GM23338 (cell line): ENCODE measurements at regions not wholly inside any gene's neighbourhood (a gene's known extent, or its start where the extent isn't known, plus 50 kb on each side); places are given as distances from the start of the nearest gene placed in this dataset.
"Not testable (repeated sequence)": the region's sequence is repeated elsewhere in the genome, so short reads cannot be mapped to it uniquely, and the experiment has no call there.

ENCODE experiments used
- ATAC-seq: fragments of 200-7000 bp; cut with Tn5 transposase; 3 replicates; pipeline ENCODE4 v1.9.1; 2020
- DNase-seq: peaks from one replicate; pipeline ENCODE4 v3.0.0-alpha.2; 2015; ENCODE audit warnings: low spot score
- H2AFZ ChIP-seq: fragments of 200-600 bp; sonication (generic); 2 replicates; pipeline ENCODE4 v1.8.0; 2016; ENCODE audit warnings: antibody characterized with exemption, mild to moderate bottlenecking, moderate library complexity
- H3F3A ChIP-seq: fragments of 200-600 bp; sonication (generic); replicated peaks from 2 replicates; pipeline ENCODE4 v1.8.0; 2017; ENCODE audit warnings: antibody characterized with exemption, mixed run types, low read depth
- H3K27ac ChIP-seq: fragments of 200-600 bp; sonication (generic); 2 replicates; pipeline ENCODE4 v1.6.1; 2016; ENCODE audit warnings: low read depth
- H3K27me3 ChIP-seq: fragments of 200-600 bp; sonication (generic); 2 replicates; pipeline ENCODE4 v1.8.0; 2016; ENCODE audit warnings: mild to moderate bottlenecking, mixed run types, moderate library complexity; ENCODE audit not compliant: insufficient read depth
- H3K36me3 ChIP-seq: fragments of 200-600 bp; sonication (generic); 2 replicates; pipeline ENCODE4 v1.8.0; 2016; ENCODE audit warnings: mild to moderate bottlenecking; ENCODE audit not compliant: insufficient read depth
- H3K4me1 ChIP-seq: fragments of 200-600 bp; sonication (generic); 2 replicates; pipeline ENCODE4 v1.8.0; 2016; ENCODE audit warnings: mild to moderate bottlenecking, moderate library complexity; ENCODE audit not compliant: insufficient read depth
- H3K4me2 ChIP-seq: fragments of 200-600 bp; sonication (generic); 2 replicates; pipeline ENCODE4 v1.7.1; 2017; ENCODE audit warnings: mixed run types
- H3K4me3 ChIP-seq: fragments of 200-600 bp; sonication (generic); 2 replicates; pipeline ENCODE4 v1.6.1; 2016; ENCODE audit warnings: mixed run types
- H3K79me2 ChIP-seq: fragments of 200-600 bp; sonication (generic); replicated peaks from 2 replicates; pipeline ENCODE4 v1.8.0; 2017; ENCODE audit warnings: mild to moderate bottlenecking; ENCODE audit not compliant: insufficient read depth
- H3K9me2 ChIP-seq: fragments of 200-600 bp; sonication (generic); 2 replicates; pipeline ENCODE4 v1.8.0; 2017; ENCODE audit not compliant: insufficient read depth
- H4K20me1 ChIP-seq: fragments of 200-600 bp; sonication (generic); replicated peaks from 2 replicates; pipeline ENCODE4 v1.8.0; 2017; ENCODE audit warnings: mild to moderate bottlenecking; ENCODE audit not compliant: insufficient read depth
- H3K27ac Mint-ChIP-seq: 2 replicates; pipeline ENCODE4 v1.8.0; 2020; ENCODE audit warnings: inconsistent platforms, mild to moderate bottlenecking, moderate library complexity, mixed read lengths
- H3K27me3 Mint-ChIP-seq: 3 replicates; pipeline ENCODE4 v1.8.0; 2022; ENCODE audit warnings: low read depth, mild to moderate bottlenecking, moderate library complexity, mixed read lengths, inconsistent platforms; ENCODE audit not compliant: insufficient read depth, poor library complexity
- H3K36me3 Mint-ChIP-seq: 3 replicates; pipeline ENCODE4 v1.8.0; 2021; ENCODE audit warnings: low read depth, mild to moderate bottlenecking, inconsistent platforms, moderate library complexity, mixed read lengths
- H3K4me1 Mint-ChIP-seq: 3 replicates; pipeline ENCODE4 v1.8.0; 2020; ENCODE audit warnings: mild to moderate bottlenecking, inconsistent platforms, mixed read lengths
- H3K4me3 Mint-ChIP-seq: 3 replicates; pipeline ENCODE4 v1.8.0; 2021; ENCODE audit warnings: moderate library complexity, mild to moderate bottlenecking, inconsistent platforms, mixed read lengths
- H3K9me3 Mint-ChIP-seq: 3 replicates; pipeline ENCODE4 v1.8.0; 2020; ENCODE audit warnings: moderate library complexity, mild to moderate bottlenecking, inconsistent platforms, mixed read lengths
- CREB1 ChIP-seq: fragments of 250-450 bp; sonication (Bioruptor Pico); IDR thresholded peaks from 2 replicates; pipeline ENCODE4 v1.5.0; 2020; ENCODE audit warnings: low read depth, mild to moderate bottlenecking, moderate library complexity
- EZH2 ChIP-seq: fragments of 200-600 bp; sonication (generic); IDR thresholded peaks from one replicate; pipeline ENCODE4 v1.8.0; 2017; ENCODE audit warnings: antibody characterized with exemption, mild to moderate bottlenecking, low read depth; ENCODE audit not compliant: unreplicated experiment
- EZH2phosphoT487 ChIP-seq: fragments of 200-600 bp; sonication (generic); IDR thresholded peaks from one replicate; pipeline ENCODE4 v1.8.1; 2018; ENCODE audit warnings: antibody characterized with exemption; ENCODE audit not compliant: unreplicated experiment
- JUNB ChIP-seq: IDR thresholded peaks from one replicate; pipeline ENCODE4 v1.6.1; 2016; ENCODE audit warnings: antibody characterized with exemption; ENCODE audit not compliant: unreplicated experiment
- NANOG ChIP-seq: IDR thresholded peaks from 2 replicates; pipeline ENCODE4 v1.6.1; 2016; ENCODE audit warnings: antibody characterized with exemption, borderline replicate concordance
- STAT1 ChIP-seq: IDR thresholded peaks from one replicate; pipeline ENCODE4 v1.6.1; 2016; ENCODE audit warnings: antibody characterized with exemption; ENCODE audit not compliant: unreplicated experiment
- ZNF114 ChIP-seq: fragments of 250-450 bp; sonication (Bioruptor Pico); IDR thresholded peaks from 2 replicates; pipeline ENCODE4 v1.5.0; 2020; ENCODE audit warnings: mild to moderate bottlenecking, moderate library complexity
- TF ChIP-seq, protein P1 (sequence below): IDR thresholded peaks from one replicate; pipeline ENCODE4 v1.6.1; 2018; ENCODE audit warnings: antibody characterized with exemption; ENCODE audit not compliant: unreplicated experiment
- TF ChIP-seq, protein P2 (sequence below), 2 experiments: fragments of 200-600 bp in 1 of 2; sonication (generic) in 1 of 2; conservative IDR thresholded peaks; 2 replicates each; pipeline versions ENCODE4 v1.5.1 to v1.6.1; 2016 to 2017; ENCODE audit warnings: antibody characterized with exemption in 2 of 2, low read depth in 2 of 2, mild to moderate bottlenecking in 2 of 2, moderate library complexity in 1 of 2

GRCh38 chr15:39037611-39038010 lies 473.0 kb upstream of the RASGRP1 start:
- H3K4me1 ChIP-seq, H3K27me3 ChIP-seq, H3K27me3 Mint-ChIP-seq, H3K36me3 Mint-ChIP-seq, H3K4me1 Mint-ChIP-seq, H3K27ac Mint-ChIP-seq, H3K79me2 ChIP-seq, H2AFZ ChIP-seq, H3F3A ChIP-seq, H4K20me1 ChIP-seq, H3K4me3 ChIP-seq, ATAC-seq, H3K9me2 ChIP-seq, H3K4me3 Mint-ChIP-seq, H3K4me2 ChIP-seq, DNase-seq, H3K27ac ChIP-seq, H3K36me3 ChIP-seq, H3K9me3 Mint-ChIP-seq: not testable (repeated sequence)

GRCh38 chr15:39040861-39041260 lies 476.2 kb upstream of the RASGRP1 start:
- Mint-ChIP-seq H3K4me1 (no peaks in the 10 kb centered on the region), H3K9me3 (peaks cover 3% of the 10 kb centered on the region; the same call in 2 of the 3 replicates), H3K27me3 (peaks cover 2% of the 10 kb centered on the region), H3K27ac (no peak overlapping the region), H3K4me3 (no peak overlapping the region), H3K36me3 (no peaks in the 10 kb centered on the region)
- H3F3A ChIP-seq = no peaks in the 10 kb centered on the region
- H2AFZ ChIP-seq = no peak overlapping the region
- H3K9me2 ChIP-seq = no peaks in the 10 kb centered on the region
- no peaks in the 10 kb centered on the region for H3K79me2 ChIP-seq
- ATAC-seq (no peak), DNase-seq (no peak)
- H3K36me3 ChIP-seq = no peaks in the 10 kb centered on the region
- no peak overlapping the region for H3K4me3 ChIP-seq
- no peaks in the 10 kb centered on the region for H4K20me1 ChIP-seq
- H3K4me2 ChIP-seq = no peak overlapping the region
- no peaks in the 10 kb centered on the region for H3K27me3 ChIP-seq
- TF ChIP-seq, protein P1, sequence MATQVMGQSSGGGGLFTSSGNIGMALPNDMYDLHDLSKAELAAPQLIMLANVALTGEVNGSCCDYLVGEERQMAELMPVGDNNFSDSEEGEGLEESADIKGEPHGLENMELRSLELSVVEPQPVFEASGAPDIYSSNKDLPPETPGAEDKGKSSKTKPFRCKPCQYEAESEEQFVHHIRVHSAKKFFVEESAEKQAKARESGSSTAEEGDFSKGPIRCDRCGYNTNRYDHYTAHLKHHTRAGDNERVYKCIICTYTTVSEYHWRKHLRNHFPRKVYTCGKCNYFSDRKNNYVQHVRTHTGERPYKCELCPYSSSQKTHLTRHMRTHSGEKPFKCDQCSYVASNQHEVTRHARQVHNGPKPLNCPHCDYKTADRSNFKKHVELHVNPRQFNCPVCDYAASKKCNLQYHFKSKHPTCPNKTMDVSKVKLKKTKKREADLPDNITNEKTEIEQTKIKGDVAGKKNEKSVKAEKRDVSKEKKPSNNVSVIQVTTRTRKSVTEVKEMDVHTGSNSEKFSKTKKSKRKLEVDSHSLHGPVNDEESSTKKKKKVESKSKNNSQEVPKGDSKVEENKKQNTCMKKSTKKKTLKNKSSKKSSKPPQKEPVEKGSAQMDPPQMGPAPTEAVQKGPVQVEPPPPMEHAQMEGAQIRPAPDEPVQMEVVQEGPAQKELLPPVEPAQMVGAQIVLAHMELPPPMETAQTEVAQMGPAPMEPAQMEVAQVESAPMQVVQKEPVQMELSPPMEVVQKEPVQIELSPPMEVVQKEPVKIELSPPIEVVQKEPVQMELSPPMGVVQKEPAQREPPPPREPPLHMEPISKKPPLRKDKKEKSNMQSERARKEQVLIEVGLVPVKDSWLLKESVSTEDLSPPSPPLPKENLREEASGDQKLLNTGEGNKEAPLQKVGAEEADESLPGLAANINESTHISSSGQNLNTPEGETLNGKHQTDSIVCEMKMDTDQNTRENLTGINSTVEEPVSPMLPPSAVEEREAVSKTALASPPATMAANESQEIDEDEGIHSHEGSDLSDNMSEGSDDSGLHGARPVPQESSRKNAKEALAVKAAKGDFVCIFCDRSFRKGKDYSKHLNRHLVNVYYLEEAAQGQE = no peak
- TF ChIP-seq, protein P2, sequence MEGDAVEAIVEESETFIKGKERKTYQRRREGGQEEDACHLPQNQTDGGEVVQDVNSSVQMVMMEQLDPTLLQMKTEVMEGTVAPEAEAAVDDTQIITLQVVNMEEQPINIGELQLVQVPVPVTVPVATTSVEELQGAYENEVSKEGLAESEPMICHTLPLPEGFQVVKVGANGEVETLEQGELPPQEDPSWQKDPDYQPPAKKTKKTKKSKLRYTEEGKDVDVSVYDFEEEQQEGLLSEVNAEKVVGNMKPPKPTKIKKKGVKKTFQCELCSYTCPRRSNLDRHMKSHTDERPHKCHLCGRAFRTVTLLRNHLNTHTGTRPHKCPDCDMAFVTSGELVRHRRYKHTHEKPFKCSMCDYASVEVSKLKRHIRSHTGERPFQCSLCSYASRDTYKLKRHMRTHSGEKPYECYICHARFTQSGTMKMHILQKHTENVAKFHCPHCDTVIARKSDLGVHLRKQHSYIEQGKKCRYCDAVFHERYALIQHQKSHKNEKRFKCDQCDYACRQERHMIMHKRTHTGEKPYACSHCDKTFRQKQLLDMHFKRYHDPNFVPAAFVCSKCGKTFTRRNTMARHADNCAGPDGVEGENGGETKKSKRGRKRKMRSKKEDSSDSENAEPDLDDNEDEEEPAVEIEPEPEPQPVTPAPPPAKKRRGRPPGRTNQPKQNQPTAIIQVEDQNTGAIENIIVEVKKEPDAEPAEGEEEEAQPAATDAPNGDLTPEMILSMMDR (conservative IDR thresholded peaks at IDR 0.05; ENCODE audit: low read depth in 2 of 2) = no peak
- no peak for TF ChIP-seq EZH2
- no peaks in the 10 kb centered on the region for H3K4me1 ChIP-seq
- H3K27ac ChIP-seq = no peak overlapping the region

DNA sequence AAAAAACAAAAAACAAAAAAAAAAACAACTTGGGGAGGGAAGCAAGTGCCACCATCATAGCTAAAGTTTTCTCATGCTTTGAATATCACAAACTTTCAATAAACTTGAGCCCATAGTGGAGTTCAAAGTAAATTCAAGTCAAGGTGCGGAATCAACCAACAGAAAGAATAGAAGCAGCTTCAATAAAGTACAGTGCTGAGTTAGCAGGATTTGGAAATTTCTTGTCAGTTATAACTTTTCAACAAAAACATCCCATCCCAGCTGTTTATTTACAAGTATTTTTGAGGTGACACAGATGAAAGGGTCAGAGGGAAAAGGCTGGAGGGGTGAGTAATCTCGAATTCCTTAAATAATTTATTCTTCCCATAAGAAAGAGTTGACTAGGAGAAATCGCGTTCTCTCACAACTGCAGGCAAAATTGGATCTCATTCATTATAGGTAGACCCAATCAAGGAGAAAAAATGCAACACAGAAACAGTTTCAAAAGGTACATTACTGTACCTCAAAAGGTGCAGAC lies 477.4 kb upstream of the RASGRP1 start:
- Mint-ChIP-seq H3K27ac (no peak overlapping the region), H3K36me3 (no peaks in the 10 kb centered on the region), H3K4me1 (no peaks in the 10 kb centered on the region), H3K4me3 (no peak overlapping the region), H3K27me3 (peaks cover 2% of the 10 kb centered on the region), H3K9me3 (no peaks in the 10 kb centered on the region)
- no peaks in the 10 kb centered on the region for H3K36me3 ChIP-seq
- DNase-seq (no peak), ATAC-seq (no peak)
- H3K27me3 ChIP-seq = no peaks in the 10 kb centered on the region
- H3K4me2 ChIP-seq = no peak overlapping the region
- H4K20me1 ChIP-seq = no peaks in the 10 kb centered on the region
- no peaks in the 10 kb centered on the region for H3F3A ChIP-seq
- no peak overlapping the region; the same call in 1 of the 2 replicates for H2AFZ ChIP-seq
- no peak overlapping the region for H3K27ac ChIP-seq
- no peaks in the 10 kb centered on the region for H3K79me2 ChIP-seq
- no peaks in the 10 kb centered on the region for H3K4me1 ChIP-seq
- H3K4me3 ChIP-seq = no peak overlapping the region
- H3K9me2 ChIP-seq = no peaks in the 10 kb centered on the region
- TF ChIP-seq NANOG (no peak), ZNF114 (no peak), EZH2 (no peak), CREB1 (no peak), EZH2phosphoT487 (no peak), STAT1 (no peak), JUNB (no peak)
- TF ChIP-seq, protein P2 (conservative IDR thresholded peaks at IDR 0.05; ENCODE audit: low read depth in 2 of 2) = no peak
